Effector memory CD4-positive, alpha-beta T cell (primary cell): ENCODE measurements at regions not wholly inside any gene's neighbourhood (a gene's known extent, or its start where the extent isn't known, plus 50 kb on each side); places are given as distances from the start of the nearest gene placed in this dataset.

ENCODE experiments used
- DNase-seq, 3 donors: peaks; one replicate each; pipeline ENCODE4 v3.0.0-alpha.2; 2020
- H3K27ac ChIP-seq: 2 replicates; pipeline ENCODE4 v1.7.0; 2013; ENCODE audit warnings: mild to moderate bottlenecking, low read length, moderate library complexity; ENCODE audit not compliant: insufficient read depth, poor library complexity, severe bottlenecking
- H3K27me3 ChIP-seq: replicated peaks from 2 replicates; pipeline ENCODE4 v1.7.0; 2013; ENCODE audit warnings: mild to moderate bottlenecking, low read length; ENCODE audit not compliant: insufficient read depth, control insufficient read depth, poor library complexity, severe bottlenecking
- H3K36me3 ChIP-seq: 2 replicates; pipeline ENCODE4 v1.7.0; 2013; ENCODE audit warnings: mild to moderate bottlenecking, low read length, moderate library complexity; ENCODE audit not compliant: control insufficient read depth, insufficient read depth
- H3K4me1 ChIP-seq: 2 replicates; pipeline ENCODE4 v1.7.0; 2013; ENCODE audit warnings: low read length, mild to moderate bottlenecking; ENCODE audit not compliant: control insufficient read depth, insufficient read depth, poor library complexity, severe bottlenecking
- H3K4me3 ChIP-seq: 2 replicates; pipeline ENCODE4 v1.7.0; 2013; ENCODE audit warnings: low read length, low read depth, mild to moderate bottlenecking; ENCODE audit not compliant: insufficient read depth, poor library complexity, severe bottlenecking
- H3K9me3 ChIP-seq: 2 replicates; pipeline ENCODE4 v1.7.0; 2013; ENCODE audit warnings: mild to moderate bottlenecking, low read length, moderate library complexity; ENCODE audit not compliant: control insufficient read depth

DNA sequence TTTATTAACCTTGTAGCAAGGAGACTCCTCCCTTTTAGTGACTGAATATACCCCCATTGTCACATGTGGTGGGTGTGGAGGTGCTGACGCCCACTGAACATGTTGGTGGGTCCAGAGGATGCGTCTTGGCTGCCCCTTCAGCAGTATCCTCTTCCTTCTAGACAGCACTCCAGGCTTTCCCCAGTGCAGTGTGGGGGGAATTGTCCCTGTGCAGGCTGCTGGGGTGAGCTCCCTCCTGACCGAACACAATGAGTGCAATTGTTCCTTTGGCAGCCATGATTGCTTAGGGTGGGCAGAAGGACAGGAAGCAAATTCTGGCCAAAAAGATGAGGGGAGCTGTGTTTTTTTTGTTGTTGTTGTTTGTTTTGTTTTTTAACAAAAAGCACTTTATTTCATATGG, 209.3 kb upstream of the PDE10A start:
- Histone ChIP-seq H3K4me3 (no peak overlapping the region), H3K4me1 (no peaks in the 10 kb centered on the region), H3K27me3 (no peaks in the 10 kb centered on the region), H3K27ac (no peak overlapping the region), H3K36me3 (no peaks in the 10 kb centered on the region), H3K9me3 (no peaks in the 10 kb centered on the region)
- no peak for DNase-seq

DNA sequence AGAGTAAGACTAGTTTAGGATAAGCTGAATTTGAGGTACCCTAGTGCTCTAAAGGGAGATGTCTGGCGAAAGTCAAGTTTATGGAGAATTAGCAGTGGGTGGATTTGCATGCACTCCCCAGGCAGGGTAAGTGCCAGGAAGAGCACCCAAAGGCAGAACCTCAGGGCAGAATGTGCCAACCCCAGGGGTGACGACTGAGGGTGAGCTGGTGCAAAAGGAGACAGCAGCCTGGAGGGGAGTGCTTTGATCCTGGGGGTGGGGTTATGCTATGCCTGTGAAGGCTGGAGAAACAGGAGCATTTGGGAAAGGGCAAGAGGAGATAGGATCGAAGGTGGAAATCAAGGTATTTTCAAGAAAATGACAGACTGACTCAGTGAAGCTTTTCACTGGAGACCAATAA, 208.5 kb upstream of the PDE10A start:
- H3K36me3 ChIP-seq = no peaks in the 10 kb centered on the region
- DNase-seq = no peak
- H3K9me3 ChIP-seq = no peaks in the 10 kb centered on the region
- no peak overlapping the region for H3K27ac ChIP-seq
- H3K27me3 ChIP-seq = no peaks in the 10 kb centered on the region
- H3K4me3 ChIP-seq = no peak overlapping the region
- no peaks in the 10 kb centered on the region for H3K4me1 ChIP-seq

DNA sequence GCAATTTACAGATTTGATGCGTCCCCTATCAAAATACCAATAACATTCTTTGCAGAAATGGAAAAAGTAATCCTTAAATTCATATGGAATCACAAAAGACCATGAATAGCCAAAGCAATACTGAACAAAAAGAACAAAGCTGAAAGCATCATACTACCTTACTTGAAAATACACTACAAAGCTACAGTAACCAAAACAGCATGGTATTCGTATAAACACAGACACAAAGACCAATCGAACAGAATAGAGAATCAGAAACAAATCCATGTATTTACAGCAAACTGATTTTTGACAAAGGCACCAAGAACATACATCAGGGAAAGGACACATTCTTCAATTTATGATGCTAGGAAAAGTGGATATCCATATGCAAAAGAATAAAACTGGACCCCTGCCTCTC, 206.5 kb upstream of the PDE10A start:
- H3K4me3 ChIP-seq = no peak overlapping the region
- no peaks in the 10 kb centered on the region for H3K9me3 ChIP-seq
- no peaks in the 10 kb centered on the region for H3K27me3 ChIP-seq
- H3K36me3 ChIP-seq = no peaks in the 10 kb centered on the region
- no peak for DNase-seq
- H3K4me1 ChIP-seq = no peaks in the 10 kb centered on the region
- no peak overlapping the region for H3K27ac ChIP-seq

DNA sequence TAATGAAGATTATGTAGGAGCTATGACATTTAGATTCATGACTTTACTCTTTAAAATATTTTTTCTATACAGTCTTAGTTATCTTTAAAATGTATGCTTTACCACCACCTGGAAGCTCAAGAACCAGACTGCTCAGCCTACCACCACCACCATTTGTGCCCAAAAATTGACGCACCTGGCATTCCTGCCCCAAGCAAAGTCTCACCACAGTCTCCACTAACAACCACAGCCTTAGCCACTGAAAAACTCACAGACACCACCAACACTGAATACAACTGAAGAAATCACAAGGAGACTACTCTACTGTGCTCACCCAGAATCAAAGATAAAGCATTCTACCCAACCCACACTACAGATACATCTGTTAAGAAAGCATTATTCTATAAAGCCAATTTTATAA, 201.9 kb upstream of the PDE10A start:
- no peak overlapping the region for H3K4me3 ChIP-seq
- H3K9me3 ChIP-seq = no peaks in the 10 kb centered on the region
- no peaks in the 10 kb centered on the region for H3K36me3 ChIP-seq
- no peaks in the 10 kb centered on the region for H3K4me1 ChIP-seq
- DNase-seq = no peak
- no peak overlapping the region for H3K27ac ChIP-seq
- no peaks in the 10 kb centered on the region for H3K27me3 ChIP-seq

DNA sequence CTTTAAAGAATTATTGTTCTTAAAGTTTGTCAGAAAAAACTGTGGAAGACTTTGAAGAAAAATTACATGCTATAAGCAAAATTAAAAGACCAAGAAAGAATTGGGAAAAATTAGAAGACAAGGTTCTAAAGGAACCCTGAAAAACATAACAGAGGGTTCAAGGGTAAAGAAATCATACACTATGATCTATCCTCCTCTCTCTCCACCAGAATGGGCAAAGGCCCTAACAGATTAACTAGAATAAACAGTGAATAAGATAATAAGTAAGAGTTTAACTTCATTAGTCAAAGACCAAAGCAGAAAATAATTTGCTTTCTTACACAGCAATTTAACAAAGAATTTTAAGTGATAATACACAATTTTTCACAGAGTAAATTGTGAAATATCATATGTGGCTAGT, 201.2 kb upstream of the PDE10A start:
- Histone ChIP-seq H3K9me3 (no peaks in the 10 kb centered on the region), H3K27me3 (no peaks in the 10 kb centered on the region), H3K27ac (no peak overlapping the region), H3K4me1 (no peaks in the 10 kb centered on the region), H3K4me3 (no peak overlapping the region), H3K36me3 (no peaks in the 10 kb centered on the region)
- no peak for DNase-seq

DNA sequence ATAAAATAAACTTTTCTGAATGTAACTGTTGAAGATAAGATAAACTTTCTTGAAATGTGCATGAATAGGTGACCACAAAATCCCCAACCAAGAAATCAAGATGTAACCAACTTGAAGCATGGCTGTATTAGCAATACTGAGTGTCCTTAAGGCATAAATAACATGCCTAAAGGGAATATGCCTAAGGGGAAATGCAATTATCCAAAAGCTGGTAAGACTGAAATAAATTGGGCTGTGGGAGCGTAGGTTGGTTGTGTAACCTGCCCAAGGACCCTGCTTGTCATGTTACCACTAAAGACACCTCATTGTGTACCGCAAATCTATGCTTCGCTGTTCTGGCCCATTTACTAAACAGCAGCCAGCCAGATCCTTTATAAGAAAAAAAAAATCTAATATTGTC, 200.8 kb upstream of the PDE10A start:
- no peak for DNase-seq
- H3K27me3 ChIP-seq = no peaks in the 10 kb centered on the region
- H3K4me1 ChIP-seq = no peaks in the 10 kb centered on the region
- no peaks in the 10 kb centered on the region for H3K36me3 ChIP-seq
- no peak overlapping the region for H3K27ac ChIP-seq
- H3K4me3 ChIP-seq = no peak overlapping the region
- H3K9me3 ChIP-seq = no peaks in the 10 kb centered on the region

DNA sequence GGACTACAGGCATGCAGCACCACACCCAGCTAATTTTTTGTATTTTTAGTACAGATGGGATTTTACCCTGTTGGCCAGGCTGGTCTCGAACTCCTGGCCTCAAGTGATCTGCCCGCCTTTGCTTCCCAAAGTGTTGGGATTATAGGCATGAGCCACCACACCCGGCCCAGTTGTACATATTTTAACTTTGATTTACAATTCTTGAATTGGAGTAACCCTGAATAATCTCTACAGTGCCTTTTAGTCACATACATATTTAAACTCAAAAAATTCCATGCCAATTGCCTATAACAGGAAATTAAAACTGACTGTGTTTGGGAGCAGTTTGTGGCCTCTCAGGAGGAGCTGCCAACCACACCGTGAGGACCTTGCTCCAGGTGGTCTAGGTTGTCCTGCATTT, 199.8 kb upstream of the PDE10A start:
- Histone ChIP-seq H3K27ac (no peak overlapping the region), H3K36me3 (no peaks in the 10 kb centered on the region), H3K27me3 (no peaks in the 10 kb centered on the region), H3K4me1 (no peaks in the 10 kb centered on the region), H3K4me3 (no peak overlapping the region), H3K9me3 (no peaks in the 10 kb centered on the region)
- DNase-seq = no peak

DNA sequence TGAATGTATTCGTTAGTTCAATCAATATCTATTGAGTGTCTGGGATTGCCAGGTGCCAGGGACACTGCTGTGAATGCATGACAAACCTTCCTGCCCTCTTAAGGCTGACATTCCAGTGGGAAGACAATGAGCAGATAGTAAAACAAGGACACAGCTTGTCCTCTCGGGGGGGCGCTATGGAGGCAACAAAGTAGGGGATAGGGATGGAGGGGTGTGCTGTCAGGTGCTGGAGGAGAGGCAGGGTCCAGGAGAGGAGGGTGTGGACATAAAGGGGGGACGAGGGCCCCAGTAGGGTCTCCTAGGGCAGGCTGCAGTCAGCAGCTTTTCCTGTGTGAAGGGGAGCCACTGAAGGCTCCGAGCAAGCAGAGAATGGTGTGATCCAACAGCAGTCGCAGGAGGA, 198.2 kb upstream of the PDE10A start:
- no peaks in the 10 kb centered on the region for H3K27me3 ChIP-seq
- H3K36me3 ChIP-seq = no peaks in the 10 kb centered on the region
- DNase-seq = no peak
- H3K4me1 ChIP-seq = no peaks in the 10 kb centered on the region
- H3K4me3 ChIP-seq = no peak overlapping the region
- H3K27ac ChIP-seq = no peak overlapping the region
- H3K9me3 ChIP-seq = no peaks in the 10 kb centered on the region

DNA sequence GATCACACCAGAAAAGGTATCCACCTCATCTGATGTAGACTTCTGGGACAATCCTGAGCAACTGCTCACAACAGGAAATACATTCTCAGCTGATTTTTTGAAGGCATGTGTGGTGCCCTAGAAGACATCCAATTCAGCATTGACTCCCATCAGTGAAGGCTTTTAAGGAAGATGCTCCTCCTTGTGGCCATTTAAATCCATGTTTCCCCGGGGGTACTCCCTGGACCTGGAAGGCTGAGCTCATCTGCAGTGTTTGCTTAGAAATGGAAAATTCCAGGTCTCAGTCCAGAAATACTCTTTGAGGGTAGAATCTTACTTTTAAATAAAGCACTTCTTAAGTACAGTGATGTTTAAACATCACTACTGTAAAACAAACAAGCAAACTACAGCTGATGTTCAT, 195.5 kb upstream of the PDE10A start:
- Histone ChIP-seq H3K27me3 (no peaks in the 10 kb centered on the region), H3K4me1 (no peaks in the 10 kb centered on the region), H3K27ac (no peak overlapping the region), H3K9me3 (no peaks in the 10 kb centered on the region), H3K36me3 (no peaks in the 10 kb centered on the region), H3K4me3 (no peak overlapping the region)
- DNase-seq = no peak

DNA sequence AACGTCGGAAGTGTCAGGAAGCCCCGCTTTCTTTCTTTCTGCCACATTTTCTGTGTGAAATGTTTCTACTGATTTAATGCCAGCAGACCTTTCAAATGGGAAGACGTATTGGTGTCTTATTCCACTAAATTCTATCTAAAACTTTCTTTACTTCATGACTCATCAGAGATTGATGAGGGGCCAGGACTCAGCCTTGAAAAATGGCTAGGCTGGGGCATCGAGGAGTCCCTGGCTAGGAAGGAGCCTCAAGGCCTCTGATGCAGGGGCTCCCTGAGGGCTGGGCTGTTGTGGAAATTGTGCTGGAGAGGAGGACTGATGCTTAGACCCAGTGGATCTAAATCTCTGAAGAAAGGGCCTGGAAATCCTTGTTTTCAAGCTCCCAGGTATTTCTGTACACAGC, 192.8 kb upstream of the PDE10A start:
- DNase-seq = no peak
- Histone ChIP-seq H3K4me1 (no peaks in the 10 kb centered on the region), H3K27ac (no peak overlapping the region), H3K9me3 (no peaks in the 10 kb centered on the region), H3K4me3 (no peak overlapping the region), H3K27me3 (no peaks in the 10 kb centered on the region), H3K36me3 (no peaks in the 10 kb centered on the region)
